22Rv1 (cell line): ENCODE measurements at regions not wholly inside any gene's neighbourhood (a gene's known extent, or its start where the extent isn't known, plus 50 kb on each side); places are given as distances from the start of the nearest gene placed in this dataset.

Source experiments
- ZFX ChIP-seq: fragments of 450-650 bp; IDR thresholded peaks from 2 replicates; pipeline ENCODE4 v1.6.1; 2017; ENCODE audit warnings: antibody characterized with exemption, borderline replicate concordance
- TF ChIP-seq, protein P1 (sequence below): fragments of 450-650 bp; IDR thresholded peaks from 2 replicates; pipeline ENCODE4 v1.5.1; 2017; ENCODE audit warnings: mild to moderate bottlenecking

- TF ChIP-seq, protein P1, sequence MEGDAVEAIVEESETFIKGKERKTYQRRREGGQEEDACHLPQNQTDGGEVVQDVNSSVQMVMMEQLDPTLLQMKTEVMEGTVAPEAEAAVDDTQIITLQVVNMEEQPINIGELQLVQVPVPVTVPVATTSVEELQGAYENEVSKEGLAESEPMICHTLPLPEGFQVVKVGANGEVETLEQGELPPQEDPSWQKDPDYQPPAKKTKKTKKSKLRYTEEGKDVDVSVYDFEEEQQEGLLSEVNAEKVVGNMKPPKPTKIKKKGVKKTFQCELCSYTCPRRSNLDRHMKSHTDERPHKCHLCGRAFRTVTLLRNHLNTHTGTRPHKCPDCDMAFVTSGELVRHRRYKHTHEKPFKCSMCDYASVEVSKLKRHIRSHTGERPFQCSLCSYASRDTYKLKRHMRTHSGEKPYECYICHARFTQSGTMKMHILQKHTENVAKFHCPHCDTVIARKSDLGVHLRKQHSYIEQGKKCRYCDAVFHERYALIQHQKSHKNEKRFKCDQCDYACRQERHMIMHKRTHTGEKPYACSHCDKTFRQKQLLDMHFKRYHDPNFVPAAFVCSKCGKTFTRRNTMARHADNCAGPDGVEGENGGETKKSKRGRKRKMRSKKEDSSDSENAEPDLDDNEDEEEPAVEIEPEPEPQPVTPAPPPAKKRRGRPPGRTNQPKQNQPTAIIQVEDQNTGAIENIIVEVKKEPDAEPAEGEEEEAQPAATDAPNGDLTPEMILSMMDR = no peak
- no peak for TF ChIP-seq ZFX
These were observed 323.9 kb upstream of the RORB start for GRCh38 chr9:74173284-74173683.
